Transverse colon (tissue), 4 donors: ENCODE measurements at regions not wholly inside any gene's neighbourhood (a gene's known extent, or its start where the extent isn't known, plus 50 kb on each side); places are given as distances from the start of the nearest gene placed in this dataset.

Source experiments
- DNase-seq: peaks from one replicate; pipeline ENCODE4 v3.0.0-alpha.2; 2019
- H3K27ac ChIP-seq, 4 donors: fragments of 200-600 bp; sonication (generic); 2 replicates each; pipeline ENCODE4 v1.5.1; 2016 to 2018; ENCODE audit warnings: inconsistent platforms in 4 of 4
- H3K27me3 ChIP-seq: fragments of 200-600 bp; sonication (generic); 2 replicates; pipeline ENCODE4 v1.5.1; 2017; ENCODE audit warnings: inconsistent platforms
- H3K36me3 ChIP-seq, 4 donors: fragments of 200-600 bp; sonication (generic); 2 replicates each; pipeline ENCODE4 v1.5.1; 2017 to 2019; ENCODE audit warnings: inconsistent platforms in 4 of 4
- H3K4me1 ChIP-seq, 4 donors: fragments of 200-600 bp; sonication (generic); 2 replicates each; pipeline ENCODE4 v1.5.1; 2017 to 2020; ENCODE audit warnings: inconsistent platforms in 4 of 4
- H3K4me3 ChIP-seq, 4 donors: fragments of 200-600 bp; sonication (generic); 1 replicate in 1 of 4; 2 replicates in 3 of 4; pipeline versions ENCODE4 v1.5.1 to v1.6.1; 2017 to 2019; ENCODE audit warnings: inconsistent platforms in 4 of 4
- H3K9me3 ChIP-seq, 2 donors: fragments of 200-600 bp; sonication (generic); 2 replicates each; pipeline ENCODE4 v1.5.1; 2017 to 2019; ENCODE audit warnings: inconsistent platforms in 2 of 2
- CTCF ChIP-seq, 5 experiments: fragments of 200-600 bp in 3 of 5; fragments of 450-650 bp in 2 of 5; sonication (generic) in 3 of 5; IDR thresholded peaks; 1 replicate in 2 of 5; 2 replicates in 3 of 5; pipeline ENCODE4 v1.5.1; 2016 to 2017; ENCODE audit warnings: antibody characterized with exemption in 5 of 5, inconsistent platforms in 3 of 5, mild to moderate bottlenecking in 2 of 5, moderate library complexity in 1 of 5
- EP300 ChIP-seq: sonication (generic); formaldehyde crosslinking; IDR thresholded peaks from one replicate; pipeline ENCODE4 v1.6.1; 2017; ENCODE audit warnings: antibody characterized with exemption, low read depth
- POLR2A ChIP-seq: fragments of 450-650 bp; IDR thresholded peaks from one replicate; pipeline ENCODE4 v1.6.1; 2016; ENCODE audit warnings: antibody characterized with exemption, mild to moderate bottlenecking, moderate library complexity
- POLR2AphosphoS5 ChIP-seq, 3 donors: sonication (generic); formaldehyde crosslinking; IDR thresholded peaks; one replicate each; pipeline ENCODE4 v1.6.1; 2016; ENCODE audit warnings: antibody characterized with exemption in 3 of 3
- WGBS, 2 donors: methylation state at CpG; one replicate each; pipeline ENCODE4 v1.1.5; 2018; ENCODE audit warnings: low coverage in 1 of 2; 5-methylcytosine and 5-hydroxymethylcytosine counted together
- in situ Hi-C, 4 donors: fragments of 200-750 bp; cut with MboI; loops; one replicate each; pipeline versions ENCODE4 v1.15.0 to v1.15.1; 2017; ENCODE audit warnings: low sequenced_read_pairs in 3 of 4, low pct_ligation_motif_present in 1 of 4, low pct_unique_long_range_greater_than_20kb in 1 of 4
- intact Hi-C: fragments of 100-400 bp; cut with DNase I; formaldehyde crosslinking; loops from one replicate; pipeline ENCODE4 v1.15.1; 2023; ENCODE audit warnings: low total_unique reads

- no peak for DNase-seq
- no peak for TF ChIP-seq EP300
- no peak for TF ChIP-seq POLR2AphosphoS5 (IDR thresholded peaks at IDR 0.05)
- no peak for TF ChIP-seq POLR2A
- TF ChIP-seq CTCF (IDR thresholded peaks at IDR 0.05): no peak
- Histone ChIP-seq H3K4me3 (no peak overlapping the region), H3K9me3 (peaks cover 11 to 12% of the 10 kb centered on the region in 2 donors), H3K27me3 (no peaks in the 10 kb centered on the region), H3K27ac (no peak overlapping the region), H3K4me1 (no peaks in the 10 kb centered on the region), H3K36me3 (no peaks in the 10 kb centered on the region)
- in situ Hi-C loops (no loop called here), intact Hi-C loops (no loop called here)
- WGBS, 2 donors: 75 to 83% methylated on average over 1 to 5 of the region's 5 CpGs
Observed at GRCh38 chr1:29569971-29570634, 333.8 kb downstream of the PTPRU start.

- WGBS, 2 donors: 91 to 100% methylated on average over 1 of the region's 1 CpG
- TF ChIP-seq EP300 (no peak), POLR2AphosphoS5 (IDR thresholded peaks at IDR 0.05) (no peak), CTCF (IDR thresholded peaks at IDR 0.05) (no peak), POLR2A (no peak)
- intact Hi-C loops (no loop called here), in situ Hi-C loops (no loop called here)
- Histone ChIP-seq H3K27me3 (no peaks in the 10 kb centered on the region), H3K27ac (no peak overlapping the region), H3K9me3 (peaks cover 22 to 26% of the 10 kb centered on the region in 2 donors), H3K4me1 (no peaks in the 10 kb centered on the region), H3K36me3 (no peaks in the 10 kb centered on the region), H3K4me3 (no peak overlapping the region)
- DNase-seq: no peak
Observed at GRCh38 chr1:29567257-29567656, 330.9 kb downstream of the PTPRU start.

DNA sequence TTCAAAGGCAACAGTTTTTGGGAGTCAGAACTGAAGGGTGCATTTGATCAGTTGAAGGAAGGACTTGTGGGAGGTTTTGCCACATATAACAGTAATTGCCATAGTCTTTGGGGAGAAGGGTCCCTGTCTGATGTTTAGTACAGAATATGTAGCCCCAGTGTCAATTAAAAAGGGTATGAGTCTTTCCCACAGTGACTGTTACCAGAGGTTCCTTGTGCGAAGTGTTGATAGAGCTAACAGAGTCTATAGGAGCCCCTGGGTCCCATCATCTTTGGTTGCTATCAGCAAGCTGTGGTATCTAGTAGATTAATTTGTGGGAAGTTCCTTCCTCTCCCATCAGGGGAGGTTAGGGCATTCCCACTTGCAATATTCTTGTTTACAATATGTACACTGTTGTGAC lies 329.2 kb downstream of the PTPRU start:
- H3K27me3 ChIP-seq: no peaks in the 10 kb centered on the region
- no peaks in the 10 kb centered on the region for H3K36me3 ChIP-seq
- H3K27ac ChIP-seq: no peak overlapping the region
- TF ChIP-seq POLR2AphosphoS5 (IDR thresholded peaks at IDR 0.05) (no peak), EP300 (no peak), CTCF (IDR thresholded peaks at IDR 0.05) (no peak), POLR2A (no peak)
- 70% methylated on average over 1 of the region's 1 CpG; no CpG with 5 or more reads in 1 of the 2 donors for WGBS, 2 donors
- H3K4me1 ChIP-seq: no peaks in the 10 kb centered on the region
- in situ Hi-C loops (no loop called here), intact Hi-C loops (no loop called here)
- DNase-seq: no peak
- no peak overlapping the region for H3K4me3 ChIP-seq
- H3K9me3 ChIP-seq: peaks cover 22 to 26% of the 10 kb centered on the region in 2 donors

DNA sequence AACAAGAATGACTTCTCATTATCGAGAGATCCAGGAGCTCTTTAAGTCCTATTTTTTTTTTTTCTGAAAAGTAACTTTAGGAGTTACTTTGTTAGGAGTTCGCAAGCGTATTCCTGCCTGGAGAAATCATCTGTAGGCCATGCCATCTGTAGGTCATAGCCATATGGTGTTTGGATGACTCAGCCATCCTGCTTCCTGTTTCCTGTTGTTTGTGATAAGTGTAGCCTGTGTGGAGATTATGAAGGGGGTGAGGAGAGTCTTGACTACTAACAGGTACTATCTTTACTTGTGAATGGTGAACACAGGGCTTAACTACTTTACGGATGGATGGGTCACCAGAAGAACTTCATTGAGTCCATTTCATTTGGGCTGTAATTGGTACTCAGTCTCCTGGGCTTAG lies 327.2 kb downstream of the PTPRU start:
- no peak for TF ChIP-seq CTCF (IDR thresholded peaks at IDR 0.05)
- no peak for TF ChIP-seq POLR2A
- TF ChIP-seq POLR2AphosphoS5 (IDR thresholded peaks at IDR 0.05): no peak
- no peak for TF ChIP-seq EP300
- no peak overlapping the region for H3K4me3 ChIP-seq
- in situ Hi-C loops: no loop called here
- no peak overlapping the region for H3K27ac ChIP-seq
- H3K9me3 ChIP-seq: peaks cover 22 to 26% of the 10 kb centered on the region in 2 donors
- no peak for DNase-seq
- WGBS, 2 donors: 81 to 89% methylated on average over 2 to 4 of the region's 4 CpGs
- no peaks in the 10 kb centered on the region for H3K27me3 ChIP-seq
- no peaks in the 10 kb centered on the region for H3K36me3 ChIP-seq
- no peaks in the 10 kb centered on the region for H3K4me1 ChIP-seq
- intact Hi-C loops: no loop called here
